NCI-H128 (cell line): ENCODE measurements at regions not wholly inside any gene's neighbourhood (a gene's known extent, or its start where the extent isn't known, plus 50 kb on each side); places are given as distances from the start of the nearest gene placed in this dataset.

Experiments
- DNase-seq: peaks from one replicate; lab custom pipeline; 2025; ENCODE audit not compliant: unreplicated experiment; lab: John Stamatoyannopoulos, UW

GRCh38 chr18:56038171-56039030 lies 450.4 kb upstream of the TCF4 start:
- peak; percentile 55 for DNase-seq

- DNase-seq = no peak
Observed at GRCh38 chr18:56036741-56037140, 448.7 kb upstream of the TCF4 start.

- no peak for DNase-seq
Observed at GRCh38 chr18:56035546-56035945, 447.6 kb upstream of the TCF4 start.

- no peak for DNase-seq
Observed at GRCh38 chr18:56034949-56035348, 447.0 kb upstream of the TCF4 start.

GRCh38 chr18:56030060-56030459 lies 442.1 kb upstream of the TCF4 start:
- no peak for DNase-seq

GRCh38 chr18:56028514-56028913 lies 440.5 kb upstream of the TCF4 start:
- no peak for DNase-seq

- no peak for DNase-seq
Observed at GRCh38 chr18:56026509-56026908, 438.5 kb upstream of the TCF4 start.

- no peak for DNase-seq
Observed at GRCh38 chr18:56021809-56022195, 433.8 kb upstream of the TCF4 start.

- no peak for DNase-seq
Observed at GRCh38 chr18:56021136-56021808, 433.3 kb upstream of the TCF4 start.

GRCh38 chr18:56019908-56020307 lies 431.9 kb upstream of the TCF4 start:
- DNase-seq = no peak

GRCh38 chr18:56019156-56019555 lies 431.2 kb upstream of the TCF4 start:
- no peak for DNase-seq

GRCh38 chr18:56009411-56009810 lies 421.4 kb upstream of the TCF4 start:
- DNase-seq = no peak

- DNase-seq = no peak
Observed at GRCh38 chr18:56003720-56004088, 415.7 kb upstream of the TCF4 start.

GRCh38 chr18:56003009-56003719 lies 415.2 kb upstream of the TCF4 start:
- no peak for DNase-seq

GRCh38 chr18:56001576-56001975 lies 413.6 kb upstream of the TCF4 start:
- DNase-seq = no peak

- DNase-seq = no peak
Observed at GRCh38 chr18:56000041-56000440, 412.0 kb upstream of the TCF4 start.

GRCh38 chr18:55999641-56000040 lies 411.6 kb upstream of the TCF4 start:
- no peak for DNase-seq

GRCh38 chr18:55998801-55999385 lies 410.9 kb upstream of the TCF4 start:
- DNase-seq = no peak

- DNase-seq = no peak
Observed at GRCh38 chr18:55998071-55998522, 410.1 kb upstream of the TCF4 start.

GRCh38 chr18:55997151-55997561 lies 409.2 kb upstream of the TCF4 start:
- DNase-seq = no peak

GRCh38 chr18:55996717-55997116 lies 408.7 kb upstream of the TCF4 start:
- no peak for DNase-seq
